ENCODE measurements at regions not wholly inside any gene's neighbourhood (a gene's known extent, or its start where the extent isn't known, plus 50 kb on each side); places are given as distances from the start of the nearest gene placed in this dataset.

- 45 to 71% methylated on average over 3 of the region's 3 CpGs for WGBS, 2 donors
- H3K4me3 ChIP-seq, result no peak overlapping the region
- intact Hi-C loops (cut with DNase I), result no loop called here
- ATAC-seq (no peak), DNase-seq (no peak)
- H3K36me3 ChIP-seq (replicated peaks in 1 of 2; ENCODE audit: insufficient read depth in 1 of 2, low read depth in 2 of 2), result no peaks in the 10 kb centered on the region
- H3K4me1 ChIP-seq, result no peaks in the 10 kb centered on the region
- H3K27me3 ChIP-seq, result no peaks in the 10 kb centered on the region
- TF ChIP-seq CTCF (IDR thresholded peaks at IDR 0.05) (no peak), POLR2A (IDR thresholded peaks at IDR 0.05) (no peak)
- H3K9me3 ChIP-seq, result no peaks in the 10 kb centered on the region
- no peak overlapping the region for H3K27ac ChIP-seq
These were observed 2372.1 kb downstream of the MAT2B start for GRCh38 chr5:165877475-165877874.

GRCh38 chr5:165881259-165881658, 2375.8 kb downstream of the MAT2B start:
- no peaks in the 10 kb centered on the region for H3K36me3 ChIP-seq (replicated peaks in 1 of 2; ENCODE audit: insufficient read depth in 1 of 2, low read depth in 2 of 2)
- no peaks in the 10 kb centered on the region for H3K9me3 ChIP-seq
- H3K4me1 ChIP-seq, result no peaks in the 10 kb centered on the region
- intact Hi-C loops (cut with DNase I), result no loop called here
- DNase-seq, result no peak
- H3K27ac ChIP-seq, result no peak overlapping the region
- no peak for ATAC-seq
- WGBS, 2 donors, result 62 to 71% methylated on average over 2 of the region's 2 CpGs
- H3K4me3 ChIP-seq, result no peak overlapping the region
- TF ChIP-seq POLR2A (IDR thresholded peaks at IDR 0.05) (no peak), CTCF (IDR thresholded peaks at IDR 0.05) (peak in 4 of 7 experiments; percentile 21 to 48 (median 36))
- H3K27me3 ChIP-seq, result no peaks in the 10 kb centered on the region

DNA sequence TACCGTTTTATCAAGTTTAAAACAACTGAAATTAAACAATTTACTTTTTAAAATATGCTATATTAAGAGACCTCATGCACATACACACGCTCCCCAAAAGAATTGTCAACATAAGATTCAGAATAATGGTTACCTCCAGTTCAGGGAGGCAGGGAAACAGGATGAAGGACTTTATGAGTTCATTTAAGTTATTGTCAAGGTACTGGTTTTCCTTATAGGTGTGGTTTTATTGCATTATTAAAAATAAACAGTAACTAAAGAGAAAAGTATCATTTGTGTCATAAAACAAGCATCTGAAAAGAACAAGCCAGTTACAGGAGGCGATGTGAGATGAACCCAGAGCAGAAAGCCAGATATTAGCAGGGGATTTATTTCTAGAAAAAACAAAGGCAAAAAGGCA, 2376.7 kb downstream of the MAT2B start:
- DNase-seq, result no peak
- Histone ChIP-seq H3K36me3 (replicated peaks in 1 of 2; ENCODE audit: insufficient read depth in 1 of 2, low read depth in 2 of 2) (no peaks in the 10 kb centered on the region), H3K4me3 (no peak overlapping the region), H3K4me1 (no peaks in the 10 kb centered on the region), H3K27ac (no peak overlapping the region), H3K27me3 (no peaks in the 10 kb centered on the region), H3K9me3 (no peaks in the 10 kb centered on the region)
- no peak for TF ChIP-seq POLR2A (IDR thresholded peaks at IDR 0.05)
- TF ChIP-seq CTCF (IDR thresholded peaks at IDR 0.05), result no peak
- 73 to 85% methylated on average over 3 of the region's 3 CpGs for WGBS, 2 donors
- intact Hi-C loops (cut with DNase I), result no loop called here
- ATAC-seq, result no peak

- no peak for TF ChIP-seq CTCF (IDR thresholded peaks at IDR 0.05)
- no peak for TF ChIP-seq POLR2A (IDR thresholded peaks at IDR 0.05)
- DNase-seq (no peak), ATAC-seq (no peak)
- no peaks in the 10 kb centered on the region for H3K36me3 ChIP-seq (replicated peaks in 1 of 2; ENCODE audit: insufficient read depth in 1 of 2, low read depth in 2 of 2)
- no peaks in the 10 kb centered on the region for H3K9me3 ChIP-seq
- no peak overlapping the region for H3K27ac ChIP-seq
- intact Hi-C loops (cut with DNase I), result no loop called here
- H3K27me3 ChIP-seq, result no peaks in the 10 kb centered on the region
- H3K4me1 ChIP-seq, result no peaks in the 10 kb centered on the region
- H3K4me3 ChIP-seq, result no peak overlapping the region
- WGBS, 2 donors, result 83 to 86% methylated on average over 12 of the region's 12 CpGs
These were observed 2380.4 kb downstream of the MAT2B start for GRCh38 chr5:165885623-165886350.

DNA sequence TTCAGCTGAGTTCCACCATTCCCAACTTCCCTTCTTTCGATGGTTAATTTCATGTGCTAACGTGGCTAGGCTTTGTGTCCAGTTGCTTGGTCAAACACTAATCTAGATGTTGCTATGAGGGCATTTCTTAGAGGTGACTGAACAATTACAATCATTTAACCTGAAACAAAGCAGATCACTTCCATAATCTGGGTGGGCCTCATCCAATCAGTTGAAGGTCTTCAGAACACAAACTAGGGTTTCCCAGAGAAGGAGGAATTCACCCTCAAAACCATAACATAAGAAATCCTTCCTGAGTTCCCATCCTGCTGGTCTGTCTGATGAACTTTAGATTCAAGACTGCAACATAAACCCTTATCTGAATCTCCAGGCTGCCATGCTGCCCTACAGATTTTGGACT, 2381.7 kb downstream of the MAT2B start:
- no peaks in the 10 kb centered on the region for H3K9me3 ChIP-seq
- ATAC-seq (no peak), DNase-seq (no peak)
- no peaks in the 10 kb centered on the region for H3K4me1 ChIP-seq
- H3K4me3 ChIP-seq, result no peak overlapping the region
- 78 to 88% methylated on average over 2 of the region's 2 CpGs for WGBS, 2 donors
- TF ChIP-seq CTCF (IDR thresholded peaks at IDR 0.05), result no peak
- no peak for TF ChIP-seq POLR2A (IDR thresholded peaks at IDR 0.05)
- no peak overlapping the region for H3K27ac ChIP-seq
- H3K27me3 ChIP-seq, result no peaks in the 10 kb centered on the region
- intact Hi-C loops (cut with DNase I), result no loop called here
- H3K36me3 ChIP-seq (replicated peaks in 1 of 2; ENCODE audit: insufficient read depth in 1 of 2, low read depth in 2 of 2), result no peaks in the 10 kb centered on the region
